ENCODE measurements at regions not wholly inside any gene's neighbourhood (a gene's known extent, or its start where the extent isn't known, plus 50 kb on each side); places are given as distances from the start of the nearest gene placed in this dataset.

DNA sequence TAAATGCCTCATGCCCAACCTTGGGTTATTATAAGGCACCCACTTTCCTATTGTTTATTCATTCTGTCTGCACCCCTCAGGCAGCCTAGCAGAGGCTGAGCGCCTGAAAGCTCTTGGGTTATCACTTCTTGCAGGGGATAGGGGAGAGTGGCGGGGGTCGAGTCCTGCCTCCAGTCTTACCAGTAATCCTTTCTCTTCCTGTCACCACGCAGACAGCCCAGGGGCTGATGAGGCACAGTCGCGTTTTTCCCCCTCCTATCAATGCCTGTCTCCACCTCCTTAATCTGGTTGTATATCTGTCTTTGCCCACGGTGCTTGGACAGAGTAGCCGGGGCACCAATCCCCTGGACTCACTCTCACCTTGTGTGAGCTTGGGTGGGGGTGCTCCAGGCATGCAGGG lies 733.1 kb downstream of the MATN1 start:
- no peak overlapping the region for H3K4me3 ChIP-seq (replicated peaks; ENCODE audit: low read depth, low read length)
- TF ChIP-seq, protein P1, sequence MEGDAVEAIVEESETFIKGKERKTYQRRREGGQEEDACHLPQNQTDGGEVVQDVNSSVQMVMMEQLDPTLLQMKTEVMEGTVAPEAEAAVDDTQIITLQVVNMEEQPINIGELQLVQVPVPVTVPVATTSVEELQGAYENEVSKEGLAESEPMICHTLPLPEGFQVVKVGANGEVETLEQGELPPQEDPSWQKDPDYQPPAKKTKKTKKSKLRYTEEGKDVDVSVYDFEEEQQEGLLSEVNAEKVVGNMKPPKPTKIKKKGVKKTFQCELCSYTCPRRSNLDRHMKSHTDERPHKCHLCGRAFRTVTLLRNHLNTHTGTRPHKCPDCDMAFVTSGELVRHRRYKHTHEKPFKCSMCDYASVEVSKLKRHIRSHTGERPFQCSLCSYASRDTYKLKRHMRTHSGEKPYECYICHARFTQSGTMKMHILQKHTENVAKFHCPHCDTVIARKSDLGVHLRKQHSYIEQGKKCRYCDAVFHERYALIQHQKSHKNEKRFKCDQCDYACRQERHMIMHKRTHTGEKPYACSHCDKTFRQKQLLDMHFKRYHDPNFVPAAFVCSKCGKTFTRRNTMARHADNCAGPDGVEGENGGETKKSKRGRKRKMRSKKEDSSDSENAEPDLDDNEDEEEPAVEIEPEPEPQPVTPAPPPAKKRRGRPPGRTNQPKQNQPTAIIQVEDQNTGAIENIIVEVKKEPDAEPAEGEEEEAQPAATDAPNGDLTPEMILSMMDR (IDR thresholded peaks at IDR 0.05; ENCODE audit: low read length, missing control alignments), result no peak

DNA sequence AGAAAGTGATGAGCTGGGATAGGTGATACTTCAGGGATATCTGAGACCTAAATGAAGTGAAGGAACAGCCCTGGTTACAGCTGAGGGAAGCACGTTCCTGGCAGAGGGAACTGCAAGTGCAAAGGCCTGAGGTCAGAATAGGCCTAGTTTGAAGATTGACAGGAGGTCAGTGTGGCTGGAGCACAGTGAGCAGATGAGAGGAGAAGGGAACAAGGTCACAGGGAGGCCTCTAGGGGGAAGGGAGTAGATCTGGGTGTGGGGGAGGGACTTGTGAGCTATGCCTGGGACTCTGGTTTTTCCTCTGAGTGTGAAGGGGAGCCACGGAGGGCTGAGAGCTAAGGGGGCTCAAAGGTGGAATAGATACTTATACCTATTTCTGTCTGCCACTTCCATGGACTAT lies 736.4 kb downstream of the MATN1 start:
- no peak overlapping the region for H3K4me3 ChIP-seq (replicated peaks; ENCODE audit: low read depth, low read length)
- TF ChIP-seq, protein P1 (IDR thresholded peaks at IDR 0.05; ENCODE audit: low read length, missing control alignments), result no peak
- no peak for DNase-seq (ENCODE audit: low read depth)

More for the DNA sequence above, 733.1 kb downstream of the MATN1 start:
- DNase-seq (ENCODE audit: low read depth), result no peak

DNA sequence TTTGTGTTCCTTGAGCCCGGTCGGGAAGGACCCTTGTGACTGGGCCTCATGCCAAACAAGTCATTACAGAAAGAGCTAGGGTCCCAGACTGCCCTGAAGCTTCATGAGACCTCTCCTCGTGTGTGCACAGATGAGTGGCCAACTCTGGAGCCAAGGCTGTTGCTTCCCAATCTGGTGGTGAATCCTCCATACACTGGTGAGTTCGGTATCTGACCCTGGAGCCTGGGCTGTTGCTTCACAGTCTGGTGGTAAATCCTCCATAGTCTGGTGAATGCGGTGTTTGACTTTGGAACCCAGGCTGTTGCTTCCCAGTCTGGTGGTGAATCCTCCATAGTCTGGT lies 737.8 kb downstream of the MATN1 start:
- no peak overlapping the region for H3K4me3 ChIP-seq (replicated peaks; ENCODE audit: low read depth, low read length)
- TF ChIP-seq, protein P1 (IDR thresholded peaks at IDR 0.05; ENCODE audit: low read length, missing control alignments), result no peak
- DNase-seq (ENCODE audit: low read depth), result no peak

DNA sequence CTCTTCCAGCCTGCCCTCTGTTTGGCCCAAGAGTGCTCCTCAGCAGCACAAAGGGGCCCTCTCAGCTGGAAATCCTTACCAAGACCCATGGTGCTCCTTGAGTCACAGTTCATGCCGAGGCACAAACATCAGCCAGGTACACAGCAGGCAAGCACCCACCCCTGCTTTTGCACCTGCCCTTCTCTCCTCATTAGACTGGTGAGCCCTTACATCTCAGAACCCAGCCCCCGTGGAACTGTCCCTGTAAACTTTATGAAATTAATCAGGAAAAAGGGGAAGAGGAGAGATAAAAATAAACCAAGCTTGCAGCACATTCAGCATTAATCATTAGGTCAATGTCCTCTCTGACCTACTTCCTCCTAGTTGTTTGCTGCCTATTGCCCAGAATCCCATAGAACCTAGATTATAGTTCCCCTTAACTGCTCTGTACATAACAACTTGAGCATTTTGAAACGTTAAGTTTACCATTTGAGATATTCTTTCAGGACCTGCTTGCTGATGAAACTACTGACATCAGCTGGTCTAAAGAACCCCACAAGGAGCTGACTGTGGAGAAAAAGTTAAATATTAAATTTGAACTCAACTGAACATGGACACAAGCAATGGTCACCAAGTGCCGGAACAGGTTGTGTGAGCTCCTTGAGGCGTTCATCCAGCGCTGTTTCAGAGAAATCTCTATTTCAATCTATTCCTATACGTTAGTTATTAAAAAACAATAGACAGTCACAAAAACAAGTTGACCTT lies 738.4 kb downstream of the MATN1 start:
- TF ChIP-seq, protein P1 (IDR thresholded peaks at IDR 0.05; ENCODE audit: low read length, missing control alignments), result no peak
- no peak for DNase-seq (ENCODE audit: low read depth)
- H3K4me3 ChIP-seq (replicated peaks; ENCODE audit: low read depth, low read length), result no peak overlapping the region

DNA sequence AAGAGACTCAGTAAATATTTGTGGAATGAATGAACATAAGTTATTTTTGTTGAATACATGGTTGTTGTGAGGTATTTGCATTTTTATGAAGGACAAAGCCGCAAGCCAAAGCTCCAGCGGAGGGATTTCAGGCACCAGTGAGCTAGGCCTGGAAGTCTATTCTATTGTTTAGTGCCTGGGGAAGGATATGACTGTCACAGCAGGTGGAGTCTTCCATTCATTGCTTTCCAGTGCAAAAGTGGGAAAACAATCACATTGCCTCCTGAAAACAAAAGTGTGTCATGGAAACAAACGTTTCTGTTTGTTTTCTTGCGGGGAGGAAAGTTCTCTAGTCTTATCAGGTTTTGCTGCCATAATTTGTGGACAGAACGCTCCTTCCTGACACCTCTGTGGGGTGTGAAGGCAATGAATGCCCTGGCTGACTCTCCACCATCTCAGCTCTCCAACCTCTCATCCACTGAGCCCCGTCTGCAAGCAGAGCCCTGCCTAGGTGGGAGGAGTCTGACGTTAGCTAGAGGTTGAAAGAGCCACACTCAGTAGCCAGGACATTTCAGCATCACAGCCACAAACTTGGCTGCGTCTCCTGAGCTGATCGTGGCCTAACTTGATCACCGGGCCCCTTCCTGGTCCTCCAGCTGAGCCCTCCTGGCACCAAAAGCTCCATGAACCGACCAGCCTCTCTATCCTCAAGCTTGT lies 739.1 kb downstream of the MATN1 start:
- H3K4me3 ChIP-seq (replicated peaks; ENCODE audit: low read depth, low read length), result no peak overlapping the region
- no peak for DNase-seq (ENCODE audit: low read depth)
- TF ChIP-seq, protein P1 (IDR thresholded peaks at IDR 0.05; ENCODE audit: low read length, missing control alignments), result no peak

DNA sequence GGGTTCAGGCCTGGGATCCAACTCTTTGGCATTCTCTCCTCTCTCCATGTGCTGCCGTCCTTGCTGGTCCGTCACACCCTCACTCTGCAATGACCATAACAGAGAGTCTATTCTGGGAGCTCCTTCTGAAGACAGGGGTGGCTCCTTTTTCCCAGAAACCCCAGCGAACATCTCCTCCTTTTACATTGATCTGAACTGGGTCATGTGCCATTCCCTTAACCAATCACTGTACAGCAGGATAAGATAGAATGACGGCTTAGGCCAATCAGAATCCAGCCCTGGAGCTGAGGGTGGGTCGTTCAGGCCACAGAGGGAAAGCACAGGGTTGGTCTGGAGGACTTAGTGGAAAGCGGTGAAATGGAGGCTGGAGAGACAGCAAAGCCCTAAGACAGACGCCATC lies 740.1 kb downstream of the MATN1 start:
- no peak overlapping the region for H3K4me3 ChIP-seq (replicated peaks; ENCODE audit: low read depth, low read length)
- no peak for DNase-seq (ENCODE audit: low read depth)
- TF ChIP-seq, protein P1 (IDR thresholded peaks at IDR 0.05; ENCODE audit: low read length, missing control alignments), result no peak

All from fibroblast of pulmonary artery (primary cell).